AG09319 (cell line): ENCODE measurements at regions not wholly inside any gene's neighbourhood (a gene's known extent, or its start where the extent isn't known, plus 50 kb on each side); places are given as distances from the start of the nearest gene placed in this dataset.

Experiments used
- DNase-seq: peaks from one replicate; pipeline ENCODE4 v3.0.0-alpha.2; 2010; ENCODE audit warnings: low read depth; ENCODE audit errors: extremely low read depth
- TF ChIP-seq, protein P1 (sequence below): IDR thresholded peaks from 2 replicates; pipeline ENCODE4 v1.5.1; 2011; ENCODE audit warnings: low read depth, mild to moderate bottlenecking, inconsistent platforms, low read length, moderate library complexity

DNA sequence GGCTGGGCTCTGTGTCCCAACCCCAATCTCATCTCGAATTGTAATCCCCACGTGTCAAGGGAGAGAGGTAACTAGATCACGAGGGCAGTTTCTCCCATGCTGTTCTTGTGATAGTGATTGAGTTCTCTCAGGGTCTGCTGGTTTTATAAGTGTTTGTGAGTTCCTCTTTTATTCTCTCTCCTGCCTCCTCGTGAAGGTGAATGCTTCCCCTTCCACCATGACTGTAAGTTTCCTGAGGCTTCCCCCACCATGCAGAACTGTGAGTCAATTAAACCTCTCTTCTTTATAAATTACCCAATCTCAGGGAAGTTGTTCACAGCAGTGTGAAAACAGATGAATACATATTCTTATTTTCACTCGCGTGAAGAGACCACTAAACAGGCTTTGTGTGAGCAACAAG, 148.2 kb downstream of the TMEM30B start:
- no peak for DNase-seq
- TF ChIP-seq, protein P1, sequence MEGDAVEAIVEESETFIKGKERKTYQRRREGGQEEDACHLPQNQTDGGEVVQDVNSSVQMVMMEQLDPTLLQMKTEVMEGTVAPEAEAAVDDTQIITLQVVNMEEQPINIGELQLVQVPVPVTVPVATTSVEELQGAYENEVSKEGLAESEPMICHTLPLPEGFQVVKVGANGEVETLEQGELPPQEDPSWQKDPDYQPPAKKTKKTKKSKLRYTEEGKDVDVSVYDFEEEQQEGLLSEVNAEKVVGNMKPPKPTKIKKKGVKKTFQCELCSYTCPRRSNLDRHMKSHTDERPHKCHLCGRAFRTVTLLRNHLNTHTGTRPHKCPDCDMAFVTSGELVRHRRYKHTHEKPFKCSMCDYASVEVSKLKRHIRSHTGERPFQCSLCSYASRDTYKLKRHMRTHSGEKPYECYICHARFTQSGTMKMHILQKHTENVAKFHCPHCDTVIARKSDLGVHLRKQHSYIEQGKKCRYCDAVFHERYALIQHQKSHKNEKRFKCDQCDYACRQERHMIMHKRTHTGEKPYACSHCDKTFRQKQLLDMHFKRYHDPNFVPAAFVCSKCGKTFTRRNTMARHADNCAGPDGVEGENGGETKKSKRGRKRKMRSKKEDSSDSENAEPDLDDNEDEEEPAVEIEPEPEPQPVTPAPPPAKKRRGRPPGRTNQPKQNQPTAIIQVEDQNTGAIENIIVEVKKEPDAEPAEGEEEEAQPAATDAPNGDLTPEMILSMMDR = no peak

DNA sequence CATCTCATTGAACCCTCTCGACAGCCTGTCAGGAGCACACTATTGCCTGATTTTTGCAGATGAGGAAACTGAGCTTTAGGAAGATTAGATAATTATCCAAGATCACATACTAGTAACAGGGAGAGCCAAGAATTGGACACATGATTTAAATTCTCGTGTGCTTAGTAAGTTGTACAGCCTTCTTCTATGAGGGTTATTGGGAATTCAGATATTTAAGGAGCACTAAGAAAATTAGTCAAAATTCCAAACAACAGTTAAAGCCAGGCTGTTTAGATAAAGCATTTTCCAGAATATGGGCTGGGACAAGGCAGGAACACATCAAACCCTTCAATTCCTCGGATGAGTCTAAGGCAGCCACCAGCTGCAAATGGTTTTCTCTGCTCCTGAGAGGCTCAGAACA, 148.8 kb downstream of the TMEM30B start:
- DNase-seq = no peak
- TF ChIP-seq, protein P1 = no peak

DNA sequence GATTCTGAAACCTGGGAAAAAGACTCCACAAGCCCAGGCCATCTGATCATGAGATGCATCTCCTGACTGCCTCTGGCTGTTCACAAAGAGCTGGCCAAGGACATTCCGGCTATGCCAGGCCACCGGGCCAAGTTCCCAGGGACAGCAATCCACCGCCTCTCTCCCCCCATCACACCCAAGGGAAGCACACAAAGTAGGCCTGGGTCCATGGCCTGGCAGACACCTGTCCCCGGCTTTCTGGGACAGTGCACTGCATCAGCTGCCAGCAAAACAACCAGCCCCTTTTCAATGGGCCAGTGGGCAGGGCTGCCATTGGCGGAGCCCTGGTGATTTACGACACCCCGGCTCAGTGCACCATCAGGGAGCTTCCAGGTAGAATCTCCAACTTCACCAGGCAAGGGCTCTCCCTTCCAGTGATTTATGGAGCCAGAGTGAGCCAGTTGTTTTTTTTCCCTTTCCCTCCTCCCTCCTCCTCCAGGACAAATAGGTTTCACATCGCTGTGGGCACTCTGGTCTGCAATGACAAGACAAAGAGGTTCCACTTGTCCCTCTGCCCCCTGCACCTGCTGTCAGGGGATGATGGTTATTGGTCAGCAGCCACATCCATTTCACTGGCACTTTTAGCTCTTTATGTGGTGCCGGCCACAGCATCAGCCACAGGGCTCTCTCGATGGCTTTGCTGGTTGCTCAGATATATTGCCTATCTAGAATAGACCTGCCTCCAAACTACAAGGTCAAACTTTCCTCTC, 149.6 kb downstream of the SLC38A6 start:
- DNase-seq = no peak
- TF ChIP-seq, protein P1 = no peak

DNA sequence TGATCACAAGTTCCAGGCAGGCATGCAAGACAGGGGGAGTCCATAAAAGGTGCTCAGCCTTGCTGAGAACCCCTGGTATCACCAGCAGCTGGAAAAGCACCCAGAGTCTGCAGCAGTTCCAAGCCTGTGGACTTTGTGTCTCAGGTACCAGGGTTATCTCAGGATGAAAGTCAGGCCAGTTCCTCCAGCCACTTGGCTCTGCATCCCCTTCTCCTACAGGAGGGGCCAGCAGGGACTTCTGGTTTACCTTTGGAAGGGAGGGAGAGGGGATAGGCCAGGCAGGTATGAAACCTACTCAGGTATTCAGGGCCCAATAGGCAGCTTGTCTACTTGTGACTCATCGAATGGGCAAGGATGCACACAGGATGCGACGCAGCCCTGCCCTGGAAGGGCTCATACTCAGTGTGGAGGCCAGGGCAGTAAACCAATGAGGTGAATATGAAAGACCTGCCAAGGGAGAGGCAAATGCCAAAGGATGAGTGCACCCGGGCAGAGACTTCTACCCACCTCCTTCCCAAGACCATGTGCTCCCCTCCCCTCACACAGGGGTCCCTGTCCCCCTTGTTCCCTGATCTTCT, 148.2 kb downstream of the SLC38A6 start:
- no peak for DNase-seq
- TF ChIP-seq, protein P1 = no peak

DNA sequence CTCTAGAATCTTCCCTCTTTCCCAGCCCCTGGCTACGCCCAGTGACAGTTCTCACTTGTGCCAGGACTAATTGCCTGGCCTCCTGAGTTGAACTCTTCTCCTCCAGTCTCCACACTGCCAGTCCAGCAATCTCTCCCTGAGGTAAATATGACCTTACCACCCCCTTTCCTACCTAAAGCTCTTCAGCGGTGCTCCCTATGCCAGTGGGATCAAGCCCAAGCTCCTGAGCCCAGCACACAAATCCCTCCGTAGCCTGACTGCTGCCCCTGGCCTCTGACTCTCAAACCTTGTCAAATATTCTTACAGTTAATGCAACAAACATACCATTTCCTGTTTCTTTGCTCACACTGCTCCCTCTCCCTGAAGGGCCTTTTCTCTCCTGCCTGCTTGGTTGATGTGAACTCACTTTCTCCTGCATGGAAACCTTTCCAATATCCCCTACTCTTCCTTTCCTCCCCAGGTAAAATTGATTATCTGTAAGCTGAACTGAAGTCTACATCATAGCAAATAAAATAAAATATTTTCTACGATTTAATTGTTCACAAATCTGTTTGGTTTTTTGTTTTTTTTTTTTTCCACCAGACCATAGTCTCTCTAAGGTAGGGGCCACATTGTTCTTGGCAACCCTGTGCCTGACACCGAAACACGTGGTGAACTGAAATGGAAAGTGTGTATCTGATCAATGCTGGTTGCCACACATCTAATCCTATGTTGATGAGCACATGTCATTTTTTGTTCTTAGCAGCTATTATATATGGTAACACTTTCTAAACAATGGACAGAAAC, 147.5 kb downstream of the SLC38A6 start:
- TF ChIP-seq, protein P1 = no peak
- no peak for DNase-seq

DNA sequence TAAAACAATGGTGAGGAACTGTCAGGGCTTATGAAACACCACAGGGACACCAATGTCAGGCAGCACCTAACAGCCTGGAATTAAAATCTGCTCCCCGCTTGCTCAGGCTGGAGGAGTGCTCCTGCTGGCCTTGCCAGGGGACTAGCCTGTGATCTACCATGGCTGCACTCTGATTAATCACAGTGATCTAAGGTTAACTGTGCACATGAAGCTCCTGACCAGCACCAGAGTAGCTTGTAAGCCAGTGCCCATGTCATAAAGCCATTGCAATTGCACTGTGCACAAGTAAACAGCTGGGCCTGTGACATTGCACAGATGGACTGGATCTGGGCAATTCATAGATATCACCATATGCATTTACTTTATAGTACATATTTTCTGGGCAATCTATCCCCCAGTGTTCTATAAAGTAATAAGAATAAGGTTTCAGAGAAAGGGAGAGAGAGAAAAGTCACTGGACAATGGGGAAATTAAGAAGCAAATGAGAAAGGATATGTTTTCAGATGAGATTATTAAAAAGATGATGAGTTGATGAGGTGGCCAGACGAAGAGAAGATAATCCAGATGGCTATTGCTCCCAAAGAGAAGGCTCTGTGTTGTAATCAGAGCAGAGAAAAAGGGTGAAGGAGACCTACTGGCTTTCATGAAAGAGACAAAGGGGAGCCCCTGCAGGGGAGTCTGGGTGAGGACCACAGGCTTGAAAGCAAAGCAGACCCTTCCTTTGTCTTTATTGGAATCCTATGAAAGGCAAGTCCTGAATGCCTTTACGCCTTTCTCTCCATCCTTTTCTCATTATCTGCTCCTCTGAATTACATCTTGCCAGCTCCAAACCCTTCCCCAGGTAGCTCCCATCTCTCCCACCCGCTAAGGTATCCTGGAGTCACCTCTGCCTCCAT, 145.8 kb downstream of the SLC38A6 start:
- TF ChIP-seq, protein P1 = no peak
- no peak for DNase-seq
